ENCODE measurements at regions not wholly inside any gene's neighbourhood (a gene's known extent, or its start where the extent isn't known, plus 50 kb on each side); places are given as distances from the start of the nearest gene placed in this dataset.
"Not testable (repeated sequence)": the region's sequence is repeated elsewhere in the genome, so short reads cannot be mapped to it uniquely, and the experiment has no call there.

- DNase-seq, result no peak
- no peak overlapping the region for H3K27ac ChIP-seq
- no peak overlapping the region for H3K4me3 ChIP-seq
- intact Hi-C loops (cut with DNase I), result no loop called here
- no peaks in the 10 kb centered on the region for H3K4me1 ChIP-seq
- H3K9me3 ChIP-seq, result no peaks in the 10 kb centered on the region
- H3K36me3 ChIP-seq, result no peaks in the 10 kb centered on the region
- 30 to 52% methylated on average over 7 of the region's 7 CpGs for WGBS, 2 donors
- no peaks in the 10 kb centered on the region for H3K27me3 ChIP-seq
- TF ChIP-seq POLR2AphosphoS5 (IDR thresholded peaks at IDR 0.05) (no peak), POLR2A (IDR thresholded peaks at IDR 0.05) (no peak), CTCF (IDR thresholded peaks at IDR 0.05) (no peak), EP300 (IDR thresholded peaks at IDR 0.05) (no peak)
Observed at GRCh38 chr6:30810813-30811339, 66.5 kb upstream of the IER3 start.

- intact Hi-C loops (cut with DNase I); H3K4me3 ChIP-seq; H3K27ac ChIP-seq; H3K4me1 ChIP-seq; H3K9me3 ChIP-seq; H3K27me3 ChIP-seq; H3K36me3 ChIP-seq; DNase-seq: not testable (repeated sequence)
- 96 to 97% methylated on average over 26 of the region's 26 CpGs for WGBS, 2 donors
Observed at GRCh38 chr6:30807566-30807965, 63.2 kb upstream of the IER3 start.

GRCh38 chr6:30806581-30807183 is 62.3 kb upstream of the IER3 start:
- no peak for TF ChIP-seq CTCF (IDR thresholded peaks at IDR 0.05)
- TF ChIP-seq EP300 (IDR thresholded peaks at IDR 0.05), result no peak
- TF ChIP-seq POLR2AphosphoS5 (IDR thresholded peaks at IDR 0.05), result no peak
- no peak for TF ChIP-seq POLR2A (IDR thresholded peaks at IDR 0.05)
- Histone ChIP-seq H3K27me3 (no peaks in the 10 kb centered on the region), H3K9me3 (no peaks in the 10 kb centered on the region), H3K27ac (no peak overlapping the region), H3K4me3 (no peak overlapping the region), H3K4me1 (no peaks in the 10 kb centered on the region), H3K36me3 (no peaks in the 10 kb centered on the region)
- WGBS, 2 donors, result 94 to 95% methylated on average over 14 of the region's 14 CpGs
- intact Hi-C loops (cut with DNase I), result no loop called here
- no peak for DNase-seq

DNA sequence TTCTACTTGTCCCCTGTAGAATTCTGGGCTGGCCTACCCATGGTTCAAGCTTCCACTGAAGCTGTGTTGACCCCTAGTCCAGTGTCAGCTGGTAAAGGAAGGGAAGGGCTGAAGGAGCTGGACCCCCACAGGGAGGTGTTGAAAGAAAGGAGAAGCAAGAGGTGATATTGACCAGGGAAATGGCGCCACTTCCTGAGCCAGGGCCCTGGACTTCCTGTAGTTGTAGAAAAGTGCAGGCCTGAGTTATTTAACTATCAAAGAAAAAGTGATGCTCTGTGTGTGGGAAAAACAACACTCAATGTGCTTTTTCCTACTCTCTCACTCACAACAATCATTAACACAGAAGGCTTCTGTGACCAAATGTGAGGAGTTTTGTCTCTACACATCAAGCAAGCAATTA is 60.0 kb upstream of the IER3 start:
- Histone ChIP-seq H3K9me3 (no peaks in the 10 kb centered on the region), H3K4me1 (no peaks in the 10 kb centered on the region), H3K4me3 (no peak overlapping the region), H3K36me3 (no peaks in the 10 kb centered on the region), H3K27ac (no peak overlapping the region), H3K27me3 (no peaks in the 10 kb centered on the region)
- intact Hi-C loops (cut with DNase I), result no loop called here
- TF ChIP-seq EP300 (IDR thresholded peaks at IDR 0.05) (no peak), CTCF (IDR thresholded peaks at IDR 0.05) (no peak), POLR2AphosphoS5 (IDR thresholded peaks at IDR 0.05) (no peak), POLR2A (IDR thresholded peaks at IDR 0.05) (no peak)
- WGBS, 2 donors, result 95% methylated on average over 1 of the region's 1 CpG
- no peak for DNase-seq

GRCh38 chr6:30802731-30803130 is 58.4 kb upstream of the IER3 start:
- intact Hi-C loops (cut with DNase I), result no loop called here
- DNase-seq, result no peak

More at GRCh38 chr6:30802731-30803130, 58.4 kb upstream of the IER3 start:
- Histone ChIP-seq H3K9me3 (no peaks in the 10 kb centered on the region), H3K36me3 (no peaks in the 10 kb centered on the region), H3K4me1 (no peaks in the 10 kb centered on the region), H3K27me3 (no peaks in the 10 kb centered on the region), H3K27ac (no peak overlapping the region), H3K4me3 (no peak overlapping the region)
- WGBS, 2 donors, result 81 to 82% methylated on average over 1 of the region's 1 CpG
- TF ChIP-seq POLR2AphosphoS5 (IDR thresholded peaks at IDR 0.05) (no peak), EP300 (IDR thresholded peaks at IDR 0.05) (no peak), POLR2A (IDR thresholded peaks at IDR 0.05) (no peak), CTCF (IDR thresholded peaks at IDR 0.05) (no peak)
